SK-N-SH (cell line): ENCODE measurements at regions not wholly inside any gene's neighbourhood (a gene's known extent, or its start where the extent isn't known, plus 50 kb on each side); places are given as distances from the start of the nearest gene placed in this dataset.

ENCODE experiments used
- CTCF ChIA-PET: fragments of 300-600, 350-600 bp; formaldehyde crosslinking; extraction: SDS; loops from one replicate; lab custom pipeline; 2021; lab: Yijun Ruan, JAX
- POLR2A ChIA-PET: fragments of 350-600 bp; sonication (Branson Sonifier 250); formaldehyde crosslinking; extraction: SDS; loops from one replicate; lab custom pipeline; 2020; ENCODE audit warnings: antibody characterized with exemption, inconsistent platforms; lab: Yijun Ruan, JAX
- DNase-seq: peaks from one replicate; pipeline ENCODE4 v3.0.0; 2012
- H2AFZ ChIP-seq: fragments of 200-600 bp; sonication (generic); 2 replicates; pipeline ENCODE4 v1.8.1; 2016; ENCODE audit warnings: antibody characterized with exemption, mild to moderate bottlenecking, low read depth
- H3F3A ChIP-seq: fragments of 200-600 bp; sonication (generic); replicated peaks from 2 replicates; pipeline ENCODE3; 2016; ENCODE audit warnings: antibody characterized with exemption, mild to moderate bottlenecking; ENCODE audit not compliant: insufficient read depth
- H3K27ac ChIP-seq, 2 experiments: fragments of 200-500 bp in 1 of 2; fragments of 200-600 bp in 1 of 2; sonication (Bioruptor generic) in 1 of 2; sonication (generic), shearing (Covaris generic) in 1 of 2; 2 replicates each; pipeline versions ENCODE4 v1.5.1 to v1.6.1; 2014 to 2016; ENCODE audit warnings: low read depth in 2 of 2, inconsistent platforms in 1 of 2, low read length in 1 of 2, mild to moderate bottlenecking in 1 of 2, mixed read lengths in 1 of 2
- H3K27me3 ChIP-seq: fragments of 200-600 bp; sonication (generic), shearing (Covaris generic); 2 replicates; pipeline ENCODE4 v1.6.1; 2016; ENCODE audit warnings: mixed run types; ENCODE audit not compliant: insufficient read depth
- H3K36me3 ChIP-seq, 2 experiments: fragments of 200-500 bp in 1 of 2; fragments of 200-600 bp in 1 of 2; sonication (Bioruptor generic) in 1 of 2; sonication (generic) in 1 of 2; replicated peaks in 1 of 2; 2 replicates each; pipeline versions ENCODE3 to v1.5.1; 2014 to 2016; ENCODE audit warnings: low read length in 1 of 2, mild to moderate bottlenecking in 1 of 2; ENCODE audit not compliant: insufficient read depth in 2 of 2, control insufficient read depth in 1 of 2
- H3K4me1 ChIP-seq, 2 experiments: fragments of 200-500 bp in 1 of 2; fragments of 200-600 bp in 1 of 2; sonication (Bioruptor generic) in 1 of 2; sonication (generic), shearing (Covaris generic) in 1 of 2; 2 replicates each; pipeline versions ENCODE4 v1.5.1 to v1.6.1; 2014 to 2016; ENCODE audit warnings: low read depth in 1 of 2, low read length in 1 of 2, mixed run types in 1 of 2; ENCODE audit not compliant: insufficient read depth in 2 of 2, control insufficient read depth in 1 of 2
- H3K4me2 ChIP-seq: fragments of 200-600 bp; sonication (generic), shearing (Covaris generic); 2 replicates; pipeline ENCODE4 v1.6.1; 2017; ENCODE audit warnings: mixed run types
- H3K4me3 ChIP-seq, 2 experiments: fragments of 200-500 bp in 1 of 2; fragments of 200-600 bp in 1 of 2; sonication (Bioruptor generic) in 1 of 2; sonication (generic), shearing (Covaris generic) in 1 of 2; 2 replicates each; pipeline versions ENCODE4 v1.5.1 to v1.8.1; 2014 to 2016; ENCODE audit warnings: low read depth in 2 of 2, inconsistent platforms in 1 of 2, low read length in 1 of 2, mild to moderate bottlenecking in 1 of 2, mixed read lengths in 1 of 2, moderate library complexity in 1 of 2
- H3K79me2 ChIP-seq: fragments of 200-600 bp; sonication (generic); 2 replicates; pipeline ENCODE4 v1.8.1; 2017; ENCODE audit warnings: mild to moderate bottlenecking; ENCODE audit not compliant: insufficient read depth
- H3K9ac ChIP-seq: fragments of 200-600 bp; sonication (generic); 2 replicates; pipeline ENCODE4 v1.6.1; 2017; ENCODE audit warnings: mixed run types
- H3K9me2 ChIP-seq: fragments of 200-600 bp; sonication (generic); 2 replicates; pipeline ENCODE4 v1.6.1; 2017; ENCODE audit warnings: mixed run types
- H3K9me3 ChIP-seq: fragments of 200-600 bp; sonication (generic); 2 replicates; pipeline ENCODE4 v1.6.1; 2017; ENCODE audit warnings: mixed run types, mild to moderate bottlenecking, moderate library complexity
- H4K20me1 ChIP-seq: fragments of 200-600 bp; sonication (generic); 2 replicates; pipeline ENCODE4 v1.6.1; 2017; ENCODE audit warnings: mild to moderate bottlenecking, mixed run types; ENCODE audit not compliant: insufficient read depth
- CHD2 ChIP-seq: fragments of 150-350 bp; IDR thresholded peaks from 2 replicates; pipeline ENCODE4 v1.6.1; 2018; ENCODE audit warnings: low read length; ENCODE audit not compliant: partially characterized antibody
- EP300 ChIP-seq, 2 experiments: IDR thresholded peaks; 2 replicates each; pipeline versions ENCODE4 v1.4.0 to v1.6.1; 2012; ENCODE audit warnings: borderline replicate concordance in 1 of 2, low read depth in 1 of 2, low read length in 1 of 2
- FOSL2 ChIP-seq: IDR thresholded peaks from 2 replicates; pipeline ENCODE4 v1.4.0; 2012; ENCODE audit warnings: low read depth, mild to moderate bottlenecking, moderate library complexity, borderline replicate concordance
- FOXM1 ChIP-seq: IDR thresholded peaks from 2 replicates; pipeline ENCODE4 v1.4.0; 2012; ENCODE audit warnings: low read depth, mild to moderate bottlenecking
- GABPA ChIP-seq: IDR thresholded peaks from 2 replicates; pipeline ENCODE4 v1.4.0; 2012; ENCODE audit warnings: low read depth, mild to moderate bottlenecking
- GATA2 ChIP-seq: sonication (generic); formaldehyde crosslinking; IDR thresholded peaks from 2 replicates; pipeline ENCODE4 v1.5.0; 2020; ENCODE audit warnings: mild to moderate bottlenecking, missing genetic modification reagents
- JUND ChIP-seq: IDR thresholded peaks from 2 replicates; pipeline ENCODE4 v1.4.0; 2012
- MAX ChIP-seq: IDR thresholded peaks from 2 replicates; pipeline ENCODE4 v1.4.0; 2012; ENCODE audit warnings: low read depth
- MEF2A ChIP-seq: IDR thresholded peaks from 2 replicates; pipeline ENCODE4 v1.4.0; 2012; ENCODE audit warnings: low read depth, borderline replicate concordance
- MXI1 ChIP-seq: IDR thresholded peaks from 2 replicates; pipeline ENCODE4 v1.6.1; 2012; ENCODE audit warnings: mild to moderate bottlenecking, low read depth, low read length, improper control_type of control experiment
- NFIC ChIP-seq: IDR thresholded peaks from 2 replicates; pipeline ENCODE4 v1.4.0; 2012; ENCODE audit warnings: borderline replicate concordance
- NRF1 ChIP-seq: IDR thresholded peaks from 2 replicates; pipeline ENCODE4 v1.6.1; 2012; ENCODE audit warnings: low read depth, mild to moderate bottlenecking, low read length
- PBX3 ChIP-seq: IDR thresholded peaks from 2 replicates; pipeline ENCODE4; 2012
- RAD21 ChIP-seq: IDR thresholded peaks from 2 replicates; pipeline ENCODE4 v1.6.1; 2012; ENCODE audit warnings: mild to moderate bottlenecking, low read length
- RCOR1 ChIP-seq: fragments of 150-350 bp; IDR thresholded peaks from 2 replicates; pipeline ENCODE4 v1.6.1; 2017; ENCODE audit warnings: antibody characterized with exemption, low read length
- RFX5 ChIP-seq: IDR thresholded peaks from 2 replicates; pipeline ENCODE4 v1.6.1; 2012; ENCODE audit warnings: mild to moderate bottlenecking, improper control_type of control experiment, low read length
- RXRA ChIP-seq: IDR thresholded peaks from 2 replicates; pipeline ENCODE4 v1.4.0; 2012; ENCODE audit warnings: low read depth, mild to moderate bottlenecking, borderline replicate concordance
- TAF1 ChIP-seq: IDR thresholded peaks from 2 replicates; pipeline ENCODE4 v1.6.1; 2012; ENCODE audit warnings: low read depth, mild to moderate bottlenecking, low read length, moderate library complexity, borderline replicate concordance
- TCF12 ChIP-seq: IDR thresholded peaks from 2 replicates; pipeline ENCODE4 v1.4.0; 2012
- TEAD4 ChIP-seq: IDR thresholded peaks from 2 replicates; pipeline ENCODE4 v1.4.0; 2012; ENCODE audit warnings: mild to moderate bottlenecking, borderline replicate concordance; ENCODE audit not compliant: insufficient read depth
- USF1 ChIP-seq: IDR thresholded peaks from 2 replicates; pipeline ENCODE4 v1.4.0; 2012; ENCODE audit warnings: low read depth, borderline replicate concordance
- YY1 ChIP-seq: IDR thresholded peaks from 2 replicates; pipeline ENCODE4 v1.4.0; 2012; ENCODE audit warnings: low read depth, mild to moderate bottlenecking
- ZBTB33 ChIP-seq: IDR thresholded peaks from 2 replicates; pipeline ENCODE4 v1.4.0; 2012; ENCODE audit warnings: low read depth, borderline replicate concordance
- WGBS: methylation state at CpG from one replicate; pipeline ENCODE4 v1.1.6; 2017; ENCODE audit warnings: low lambda C conversion rate; 5-methylcytosine and 5-hydroxymethylcytosine counted together

- POLR2A ChIA-PET = no interaction called here
- Histone ChIP-seq H3K79me2 (no peaks in the 10 kb centered on the region), H3K9me2 (no peaks in the 10 kb centered on the region), H3K4me3 (no peak overlapping the region), H3K36me3 (no peaks in the 10 kb centered on the region), H3K4me2 (no peak overlapping the region), H3K27me3 (no peaks in the 10 kb centered on the region), H4K20me1 (no peaks in the 10 kb centered on the region), H3K9me3 (peaks cover 10% of the 10 kb centered on the region), H3F3A (no peaks in the 10 kb centered on the region), H3K27ac (no peak overlapping the region), H2AFZ (no peak overlapping the region), H3K9ac (no peak overlapping the region), H3K4me1 (peaks cover 0 to 6% of the 10 kb centered on the region in 2 experiments; a peak in 2 of 4 replicates)
- 0% methylated on average over 2 of the region's 2 CpGs for WGBS
- no peak for DNase-seq
- CTCF ChIA-PET = interaction anchor here (2.4 kb wide), 1 partner anchor 25 kb away, joined by 8 read pairs; no protein-coding TSS in a partner anchor
- TF ChIP-seq USF1 (no peak), NFIC (no peak), TAF1 (no peak), RFX5 (no peak), MXI1 (no peak), YY1 (no peak), MAX (no peak), GATA2 (CRISPR knock-in tag) (no peak), RCOR1 (no peak), GABPA (no peak), TCF12 (no peak), NRF1 (no peak)
Observed at GRCh38 chr4:26013629-26014028, 99.6 kb downstream of the SMIM20 start.

GRCh38 chr4:26015133-26015651, 101.2 kb downstream of the SMIM20 start:
- no peak for DNase-seq
- H3K4me1 ChIP-seq = peaks cover 0 to 6% of the 10 kb centered on the region in 2 experiments; a peak in 2 of 4 replicates
- no peak overlapping the region for H3K9ac ChIP-seq
- no peak overlapping the region for H3K4me2 ChIP-seq
- 31% methylated on average over 7 of the region's 7 CpGs for WGBS
- H3K9me3 ChIP-seq = no peaks in the 10 kb centered on the region
- no peak overlapping the region for H2AFZ ChIP-seq
- no peaks in the 10 kb centered on the region for H3F3A ChIP-seq
- H4K20me1 ChIP-seq = no peaks in the 10 kb centered on the region
- no peak overlapping the region for H3K4me3 ChIP-seq
- no peaks in the 10 kb centered on the region for H3K36me3 ChIP-seq
- peak overlapping the region in 1 of 2 experiments; percentile 52; a peak in 2 of 4 replicates for H3K27ac ChIP-seq
- POLR2A ChIA-PET = no interaction called here
- H3K79me2 ChIP-seq = no peaks in the 10 kb centered on the region
- no peaks in the 10 kb centered on the region for H3K9me2 ChIP-seq
- no peaks in the 10 kb centered on the region for H3K27me3 ChIP-seq
- CTCF ChIA-PET = interaction anchor here (2.4 kb wide), 1 partner anchor 27 kb away, joined by 8 read pairs; no protein-coding TSS in a partner anchor
- TF ChIP-seq TCF12 = peak; percentile 90
- TF ChIP-seq JUND = peak; percentile 73; the same call in 1 of the 2 replicates
- 0 out of 2 replicates have a peak, but pooled peaks have one; percentile 34 for TF ChIP-seq ZBTB33
- TF ChIP-seq MAX = peak; percentile 75
- peak; percentile 80; the same call in 1 of the 2 replicates for TF ChIP-seq FOXM1
- TF ChIP-seq MEF2A = peak; percentile 18; the same call in 1 of the 2 replicates
- TF ChIP-seq TEAD4 = peak; percentile 87
- no peak for TF ChIP-seq CHD2
- TF ChIP-seq RAD21 = no peak
- peak; percentile 87 for TF ChIP-seq RXRA
- peak; percentile 59; the same call in 1 of the 2 replicates for TF ChIP-seq FOSL2
- peak in 1 of 2 experiments; percentile 90; a peak in 2 of 4 replicates for TF ChIP-seq EP300 (IDR thresholded peaks at IDR 0.05; ENCODE audit: borderline replicate concordance in 1 of 2, low read depth in 1 of 2, low read length in 1 of 2)
- TF ChIP-seq RFX5 = no peak
- TF ChIP-seq PBX3 = peak; percentile 77
- TF ChIP-seq NFIC = peak; percentile 93
